OCI-M1 (cell line): ENCODE measurements at regions not wholly inside any gene's neighbourhood (a gene's known extent, or its start where the extent isn't known, plus 50 kb on each side); places are given as distances from the start of the nearest gene placed in this dataset.

Experiments
- DNase-seq: peaks from one replicate; lab custom pipeline; 2025; lab: John Stamatoyannopoulos, UW

- no peak for DNase-seq
Observed at GRCh38 chr16:73569266-73569980, 521.5 kb upstream of the ZFHX3 start.

- no peak for DNase-seq
Observed at GRCh38 chr16:73568769-73569168, 520.8 kb upstream of the ZFHX3 start.

- DNase-seq: no peak
Observed at GRCh38 chr16:73565925-73566324, 518.0 kb upstream of the ZFHX3 start.

GRCh38 chr16:73565263-73565662 lies 517.3 kb upstream of the ZFHX3 start:
- DNase-seq: peak; percentile 10

- no peak for DNase-seq
Observed at GRCh38 chr16:73563709-73564108, 515.8 kb upstream of the ZFHX3 start.

- DNase-seq: no peak
Observed at GRCh38 chr16:73560497-73560896, 512.6 kb upstream of the ZFHX3 start.

- no peak for DNase-seq
Observed at GRCh38 chr16:73558219-73558618, 510.3 kb upstream of the ZFHX3 start.

- no peak for DNase-seq
Observed at GRCh38 chr16:73553941-73554660, 506.2 kb upstream of the ZFHX3 start.

- DNase-seq: no peak
Observed at GRCh38 chr16:73549984-73550631, 502.2 kb upstream of the ZFHX3 start.

- no peak for DNase-seq
Observed at GRCh38 chr16:73547552-73548403, 499.9 kb upstream of the ZFHX3 start.

- no peak for DNase-seq
Observed at GRCh38 chr16:73546341-73546845, 498.5 kb upstream of the ZFHX3 start.

- DNase-seq: no peak
Observed at GRCh38 chr16:73545755-73546154, 497.8 kb upstream of the ZFHX3 start.

- DNase-seq: no peak
Observed at GRCh38 chr16:73545290-73545689, 497.4 kb upstream of the ZFHX3 start.

GRCh38 chr16:73544826-73545225 lies 496.9 kb upstream of the ZFHX3 start:
- DNase-seq: no peak

- DNase-seq: no peak
Observed at GRCh38 chr16:73543970-73544599, 496.2 kb upstream of the ZFHX3 start.

GRCh38 chr16:73543331-73543969 lies 495.5 kb upstream of the ZFHX3 start:
- no peak for DNase-seq

- DNase-seq: no peak
Observed at GRCh38 chr16:73542885-73543284, 495.0 kb upstream of the ZFHX3 start.

- DNase-seq: no peak
Observed at GRCh38 chr16:73537921-73538320, 490.0 kb upstream of the ZFHX3 start.

- no peak for DNase-seq
Observed at GRCh38 chr16:73536931-73537330, 489.0 kb upstream of the ZFHX3 start.

- no peak for DNase-seq
Observed at GRCh38 chr16:73531021-73531420, 483.1 kb upstream of the ZFHX3 start.

- no peak for DNase-seq
Observed at GRCh38 chr16:73530529-73530928, 482.6 kb upstream of the ZFHX3 start.
